LNCAP (cell line): ENCODE measurements at regions not wholly inside any gene's neighbourhood (a gene's known extent, or its start where the extent isn't known, plus 50 kb on each side); places are given as distances from the start of the nearest gene placed in this dataset.

ENCODE experiments used
- CTCF ChIP-seq: fragments of 450-650 bp; IDR thresholded peaks from 2 replicates; pipeline ENCODE4 v1.5.1; 2017; ENCODE audit warnings: mild to moderate bottlenecking

DNA sequence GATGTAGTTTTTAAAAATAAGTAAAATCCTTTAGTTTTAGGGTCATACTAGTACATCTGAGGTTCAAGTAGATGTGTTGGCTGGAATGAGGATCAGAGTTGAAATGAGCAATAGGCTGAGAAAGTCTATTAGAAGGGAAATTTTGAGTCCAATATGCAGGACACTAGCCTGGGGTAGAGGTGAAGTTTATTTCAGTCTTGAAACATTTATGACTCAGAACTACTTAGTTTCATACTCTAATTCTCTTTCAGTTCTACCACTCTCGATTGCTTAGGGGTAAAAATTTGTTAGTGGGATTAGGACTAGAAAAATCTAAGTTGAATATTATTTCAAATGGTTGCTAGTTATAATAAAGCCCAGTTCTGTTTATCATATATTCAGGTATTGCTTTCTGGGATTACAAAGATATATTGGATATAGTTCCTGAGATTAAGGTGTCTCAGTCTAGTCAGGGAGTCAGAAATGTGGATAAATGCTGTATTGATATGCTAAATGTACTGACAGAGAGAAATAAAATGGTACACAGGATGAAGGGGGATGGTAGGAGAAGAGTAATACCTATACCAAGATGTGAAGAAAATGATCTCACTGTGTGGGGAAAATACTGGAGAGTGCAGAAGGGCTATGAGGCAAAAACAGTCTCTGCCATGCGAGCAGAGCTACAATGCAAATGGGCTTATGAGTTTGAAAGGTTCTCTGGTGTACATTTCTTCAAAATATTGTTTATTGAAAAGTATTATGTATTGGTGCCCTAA, 395.8 kb upstream of the FBXO33 start:
- TF ChIP-seq CTCF, result no peak

GRCh38 chr14:39812532-39813320, 380.5 kb upstream of the FBXO33 start:
- no peak for TF ChIP-seq CTCF

DNA sequence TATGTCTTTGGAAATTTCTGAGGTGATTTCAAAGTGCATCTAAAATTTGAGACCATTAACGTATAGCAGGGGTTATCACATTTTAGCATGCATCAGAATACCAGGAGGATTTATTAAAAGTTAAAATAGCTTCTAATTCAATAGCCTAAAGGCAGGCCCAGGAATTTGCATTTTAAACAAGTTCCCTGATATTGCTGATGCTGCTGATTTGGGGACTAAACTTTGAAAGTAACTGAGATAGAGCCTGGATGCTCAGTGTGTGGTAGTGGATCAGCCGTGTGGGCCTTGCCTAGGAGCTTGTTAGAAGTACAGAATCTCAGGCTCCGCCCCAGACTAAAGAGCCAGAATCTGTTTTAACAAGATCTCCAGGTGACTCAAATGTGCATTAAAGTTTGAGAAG, 375.0 kb upstream of the FBXO33 start:
- no peak for TF ChIP-seq CTCF

DNA sequence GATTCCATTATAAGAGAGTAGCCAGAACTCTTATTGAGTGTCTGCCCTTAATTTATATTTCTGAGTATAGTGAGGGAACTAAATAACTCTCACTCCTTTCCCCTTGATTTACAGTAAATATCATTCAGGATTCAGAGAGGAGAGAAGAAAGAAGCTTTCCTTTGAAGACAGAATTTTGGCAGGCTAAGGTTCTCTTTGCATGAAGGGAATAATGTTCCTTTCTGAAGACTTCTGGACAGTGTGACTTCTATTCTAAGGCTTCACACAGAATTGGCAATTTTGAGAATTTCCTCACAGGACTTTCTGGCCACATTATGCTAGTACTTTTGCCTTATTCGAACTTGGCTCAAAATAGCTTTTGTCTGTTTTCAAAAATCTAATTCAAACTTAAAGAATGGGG, 352.2 kb upstream of the FBXO33 start:
- no peak for TF ChIP-seq CTCF

DNA sequence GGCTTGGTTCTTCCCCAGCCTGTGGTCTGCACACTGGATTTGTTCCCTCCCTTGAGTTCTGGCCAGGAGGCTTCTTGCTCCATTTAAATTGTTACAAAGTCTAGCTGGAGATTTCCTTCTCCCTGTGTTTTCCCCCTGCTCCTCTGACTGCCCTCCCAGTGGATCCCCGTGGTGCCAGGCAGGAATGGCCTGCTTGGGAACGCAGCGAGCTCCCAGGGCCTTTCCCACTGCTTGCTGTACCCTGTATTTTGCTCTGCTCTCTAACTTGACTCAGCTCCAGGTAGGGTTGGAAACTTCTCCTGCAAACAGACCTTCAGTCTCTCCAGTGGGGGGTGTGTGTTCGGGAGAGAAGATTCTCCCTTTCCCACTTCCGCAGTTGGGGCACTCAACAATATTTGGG, 349.2 kb upstream of the FBXO33 start:
- TF ChIP-seq CTCF, result no peak

DNA sequence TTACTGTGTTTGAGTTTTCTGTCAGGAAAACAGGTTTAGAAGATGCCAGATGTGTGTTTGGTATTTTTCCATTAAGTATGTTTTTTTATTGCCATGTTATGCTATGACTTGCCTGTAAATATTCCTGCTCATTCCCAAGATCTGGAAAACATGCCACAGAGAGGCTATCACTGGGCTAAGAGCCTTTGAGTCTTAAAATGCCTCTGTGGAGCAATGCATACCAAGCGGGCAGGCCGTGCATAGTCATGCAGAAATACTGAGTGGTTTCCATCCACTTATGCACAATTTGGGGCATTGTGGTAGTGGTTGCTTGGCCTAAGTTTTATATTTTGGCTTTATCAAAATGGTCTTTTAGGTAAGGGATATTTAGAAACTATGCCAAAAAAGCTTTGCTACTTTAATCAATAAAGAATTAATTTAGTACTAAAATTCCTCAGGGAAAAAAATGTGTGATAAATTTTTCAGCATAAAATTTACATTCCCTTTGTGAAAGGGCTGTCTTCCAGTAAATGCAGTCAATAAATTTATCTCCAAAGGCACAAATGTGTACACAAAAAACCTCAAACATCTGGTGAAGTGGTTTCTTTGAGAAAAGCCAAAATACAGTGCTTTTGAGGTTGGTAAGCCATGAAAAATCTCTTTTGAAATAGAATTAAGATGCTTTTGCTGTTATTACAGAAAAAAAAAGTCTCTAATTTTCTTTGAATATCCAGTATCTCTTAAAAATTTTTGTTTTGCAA, 341.3 kb upstream of the FBXO33 start:
- TF ChIP-seq CTCF, result no peak

GRCh38 chr14:39772627-39773026, 340.4 kb upstream of the FBXO33 start:
- no peak for TF ChIP-seq CTCF
